ENCODE measurements at regions not wholly inside any gene's neighbourhood (a gene's known extent, or its start where the extent isn't known, plus 50 kb on each side); places are given as distances from the start of the nearest gene placed in this dataset.

DNA sequence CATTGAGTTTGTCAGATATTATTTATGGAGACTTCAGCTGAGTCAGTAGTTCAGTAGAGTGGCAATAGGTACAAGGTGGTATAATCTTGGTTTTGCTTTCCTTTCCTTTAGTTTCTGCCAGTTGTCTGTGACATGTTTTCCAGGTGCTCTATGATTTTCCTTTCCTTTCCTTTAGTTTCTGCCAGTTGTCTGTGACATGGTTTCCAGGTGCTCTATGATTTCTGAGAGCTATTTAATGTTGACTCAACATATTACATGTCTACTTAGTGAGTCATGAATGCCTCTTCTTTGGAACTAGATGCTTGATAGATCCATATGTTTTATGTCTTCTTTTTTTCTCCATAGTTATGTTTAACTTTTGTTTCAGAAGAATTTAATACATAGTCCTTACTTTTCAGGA is 186.4 kb upstream of the DEFB112 start:
- no peak for DNase-seq

DNA sequence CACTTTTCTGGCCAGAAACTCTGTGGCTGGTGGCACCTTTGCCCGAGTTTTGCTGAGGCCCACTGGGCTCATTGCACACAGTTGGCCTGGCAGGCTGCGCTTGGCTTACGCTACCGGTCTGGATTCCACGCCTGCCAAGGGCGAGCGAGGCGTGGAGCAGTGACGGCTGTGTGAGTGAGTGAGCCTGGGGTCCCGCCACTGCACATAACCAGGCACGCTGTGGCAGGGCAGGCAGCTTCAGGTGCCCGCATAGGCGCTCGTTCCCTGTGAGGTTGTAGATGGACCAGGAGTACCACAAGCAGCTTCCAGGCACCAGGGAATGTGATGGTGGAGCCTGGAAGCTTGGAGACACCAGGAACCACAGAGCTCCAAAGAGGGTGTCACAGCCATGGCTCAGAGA is 190.1 kb upstream of the DEFB112 start:
- no peak for DNase-seq

- no peak for DNase-seq
These were observed 191.3 kb upstream of the DEFB112 start for GRCh38 chr6:50240986-50241385.

- DNase-seq, result no peak
These were observed 199.8 kb upstream of the DEFB112 start for GRCh38 chr6:50249493-50249892.

GRCh38 chr6:50257322-50257721 is 207.6 kb upstream of the DEFB112 start:
- DNase-seq, result no peak

DNA sequence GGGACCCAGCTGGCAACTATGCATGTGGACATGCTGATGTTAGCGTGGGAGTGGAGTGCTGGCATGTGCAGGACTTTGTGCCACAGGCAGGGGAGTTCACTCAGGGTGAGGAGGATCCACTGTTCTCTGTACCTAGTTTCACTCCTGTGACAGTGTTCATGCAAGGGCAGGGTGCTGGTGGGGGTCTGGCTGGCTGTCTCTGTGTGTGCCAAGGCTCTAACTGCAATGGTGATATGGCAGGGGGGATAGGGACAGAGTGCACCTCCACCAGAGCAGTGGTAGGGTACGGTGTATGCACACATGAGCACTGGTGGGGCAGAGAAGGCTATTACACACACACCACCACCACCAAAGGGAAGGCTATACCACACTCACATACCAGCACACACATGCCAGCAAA is 210.2 kb upstream of the DEFB112 start:
- no peak for DNase-seq

DNA sequence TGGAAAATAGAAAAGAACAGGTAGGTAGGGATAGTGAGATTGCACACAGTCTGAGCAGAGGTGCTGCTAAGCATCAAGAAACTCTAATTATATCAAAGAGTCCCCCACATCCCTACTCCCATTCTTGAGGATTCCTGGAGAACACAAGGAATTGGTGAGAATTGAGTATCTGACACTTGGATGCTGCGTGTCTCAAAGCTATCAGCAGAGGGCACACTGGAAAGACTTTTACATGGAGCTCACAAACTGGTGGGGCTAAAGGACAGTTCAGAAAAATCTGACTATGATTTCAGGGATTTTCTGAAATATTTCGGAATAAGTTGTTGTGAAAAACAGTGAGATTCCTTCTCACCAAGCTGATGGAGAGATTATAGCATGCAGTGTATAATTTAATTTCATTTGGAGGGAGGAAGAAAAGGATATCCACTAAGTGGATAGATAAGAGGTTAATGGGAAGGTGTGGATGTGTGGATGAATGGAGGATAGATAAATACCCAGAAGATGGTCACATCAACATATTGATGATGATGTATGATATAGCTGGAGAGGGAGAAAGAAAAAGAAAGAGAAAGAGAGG is 215.4 kb upstream of the DEFB112 start:
- DNase-seq, result no peak

DNA sequence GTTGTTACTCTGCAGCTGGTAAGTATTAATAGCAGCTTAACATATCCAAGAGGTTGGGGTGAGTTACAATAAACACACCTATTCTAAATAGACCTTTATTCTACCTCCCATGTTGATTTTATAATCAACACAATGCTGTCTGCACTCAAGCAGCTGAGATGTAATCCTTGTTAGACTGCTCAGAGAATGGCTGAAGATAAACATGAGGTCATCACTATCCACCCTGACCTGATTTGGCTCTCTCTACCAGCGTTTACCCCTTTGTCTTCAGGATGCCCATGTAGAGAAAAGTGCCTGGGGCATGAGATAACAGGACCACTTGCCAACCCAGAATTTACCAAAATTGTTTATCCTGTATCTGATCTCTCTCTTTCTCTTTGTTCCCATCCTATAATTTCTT is 220.7 kb upstream of the DEFB112 start:
- no peak for DNase-seq

DNA sequence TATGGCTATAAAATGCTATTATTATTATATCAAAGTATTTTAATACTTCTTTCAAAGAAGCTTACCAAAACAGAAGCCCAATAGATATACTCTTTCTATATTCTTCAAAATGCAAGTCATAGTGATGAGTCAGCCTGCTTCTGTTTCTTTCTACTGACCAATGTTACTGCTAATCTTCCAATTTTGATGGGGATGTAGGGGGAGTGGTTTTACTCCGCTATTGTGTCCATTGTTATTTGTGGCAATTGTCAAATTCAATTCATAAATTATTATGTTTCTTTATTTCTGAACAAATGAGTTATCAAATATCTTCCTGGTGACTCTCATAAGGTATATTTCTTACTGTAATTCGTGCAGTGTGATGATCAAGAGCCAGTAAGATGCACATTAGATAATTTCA is 221.5 kb upstream of the DEFB112 start:
- DNase-seq, result no peak

DNA sequence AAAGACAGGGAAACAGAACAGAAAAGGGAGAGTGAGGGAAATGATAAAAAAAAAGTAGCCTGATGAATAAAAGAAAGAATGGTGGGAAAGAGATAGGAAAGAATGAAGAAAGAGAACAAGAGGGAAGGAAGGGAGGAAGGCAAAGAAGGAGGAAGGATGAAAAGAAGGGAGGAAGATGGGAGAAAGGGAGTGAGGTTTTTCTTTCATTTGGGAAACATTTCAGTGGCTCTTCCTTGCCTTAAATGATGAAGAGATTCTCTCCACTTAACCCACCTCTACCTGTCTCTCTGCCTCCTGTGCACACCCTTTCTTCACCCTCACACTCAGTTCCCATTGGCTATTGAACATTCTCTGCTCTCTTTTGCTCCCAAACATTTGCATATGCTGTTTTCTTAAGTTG is 222.1 kb upstream of the DEFB112 start:
- no peak for DNase-seq

- DNase-seq, result no peak
These were observed 222.9 kb upstream of the DEFB112 start for GRCh38 chr6:50272611-50273010.

DNA sequence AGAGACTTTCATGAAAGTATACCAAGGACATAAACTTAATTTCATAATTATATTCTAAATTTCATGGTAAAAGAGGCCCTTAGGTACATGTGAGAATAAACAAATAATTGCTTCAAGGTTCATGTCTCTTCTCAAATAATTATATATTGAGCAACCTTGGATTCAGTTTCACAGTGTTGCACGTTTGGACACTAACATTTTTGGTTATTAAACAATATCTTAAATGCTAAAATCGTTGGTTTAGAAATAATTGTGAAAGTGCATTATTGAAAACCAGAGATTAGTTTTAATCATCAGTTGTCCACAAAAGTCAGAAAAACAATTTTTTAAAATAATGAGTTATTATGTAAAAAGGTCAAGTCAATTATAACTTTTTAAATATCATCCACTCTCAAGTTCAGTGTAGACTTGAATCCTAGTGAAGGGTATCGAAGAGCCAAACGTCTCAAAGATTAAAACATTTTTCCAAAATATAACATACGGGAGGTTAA is 227.1 kb upstream of the DEFB112 start:
- no peak for DNase-seq

- DNase-seq, result no peak
These were observed 228.0 kb upstream of the DEFB112 start for GRCh38 chr6:50277774-50278173.

GRCh38 chr6:50278663-50279062 is 228.9 kb upstream of the DEFB112 start:
- DNase-seq, result no peak

GRCh38 chr6:50285735-50286134 is 236.0 kb upstream of the DEFB112 start:
- no peak for DNase-seq

GRCh38 chr6:50288241-50288640 is 238.5 kb upstream of the DEFB112 start:
- no peak for DNase-seq

GRCh38 chr6:50288881-50289280 is 239.2 kb upstream of the DEFB112 start:
- DNase-seq, result no peak

GRCh38 chr6:50289366-50289765 is 239.6 kb upstream of the DEFB112 start:
- no peak for DNase-seq

DNA sequence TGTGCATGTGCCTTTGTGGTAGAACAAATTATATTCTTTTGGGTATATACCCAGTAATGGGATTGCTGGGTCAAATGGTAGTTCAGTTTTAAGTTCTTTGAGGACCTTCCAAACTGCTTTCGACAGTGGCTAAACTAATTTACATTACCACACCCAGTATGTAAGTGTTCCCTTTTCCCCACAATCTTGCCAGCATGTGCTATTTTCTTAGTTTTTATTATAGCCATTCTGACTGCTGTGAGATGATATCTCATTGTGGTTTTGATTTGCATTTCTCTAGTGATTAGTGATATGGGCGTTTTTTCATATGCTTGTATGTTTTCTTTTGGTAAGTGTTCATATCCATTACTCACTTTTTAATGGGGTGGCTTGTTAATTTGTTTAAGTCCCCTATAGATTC is 251.6 kb upstream of the DEFB112 start:
- DNase-seq, result no peak

GRCh38 chr6:50305660-50306059 is 255.9 kb upstream of the DEFB112 start:
- DNase-seq, result no peak

DNA sequence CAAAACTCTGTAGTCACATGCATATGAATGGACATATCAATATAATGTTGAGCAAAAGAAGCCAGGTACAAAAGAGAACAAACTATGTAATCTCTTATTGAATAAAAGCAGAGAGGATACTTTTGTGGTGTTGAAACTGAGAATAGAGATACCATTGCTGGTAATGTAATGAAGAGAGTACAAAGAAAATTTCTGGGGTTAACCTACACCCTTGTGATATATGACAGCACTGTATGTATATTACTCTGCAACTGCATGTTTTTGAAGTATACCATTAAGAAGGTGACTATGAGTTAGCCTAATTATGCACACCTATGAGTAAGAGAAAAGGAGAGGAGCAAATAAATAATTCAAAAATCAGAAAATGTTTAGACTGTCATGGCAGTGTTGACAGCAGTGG is 268.8 kb upstream of the DEFB112 start:
- no peak for DNase-seq

- DNase-seq, result no peak
These were observed 280.6 kb upstream of the DEFB112 start for GRCh38 chr6:50330347-50330746.

DNA sequence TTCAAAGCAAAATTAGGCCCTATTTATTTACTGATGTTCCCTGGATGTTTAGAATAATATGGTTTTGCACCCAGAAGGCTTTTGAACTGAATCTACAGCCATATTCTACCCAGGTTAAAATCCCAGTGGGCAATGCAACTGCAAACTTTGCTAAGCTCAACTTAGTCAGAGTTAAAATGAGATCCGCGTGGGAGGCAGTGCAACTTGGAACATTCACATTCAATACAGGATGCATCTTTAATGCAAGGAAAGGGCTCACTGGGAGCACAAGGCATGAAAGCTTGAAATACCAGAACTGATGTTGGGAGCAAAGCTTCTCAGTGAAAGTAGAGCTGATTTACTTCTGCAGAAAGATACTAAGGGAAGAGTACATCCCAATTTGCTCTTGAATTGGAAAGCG is 281.2 kb upstream of the DEFB112 start:
- DNase-seq, result no peak

DNA sequence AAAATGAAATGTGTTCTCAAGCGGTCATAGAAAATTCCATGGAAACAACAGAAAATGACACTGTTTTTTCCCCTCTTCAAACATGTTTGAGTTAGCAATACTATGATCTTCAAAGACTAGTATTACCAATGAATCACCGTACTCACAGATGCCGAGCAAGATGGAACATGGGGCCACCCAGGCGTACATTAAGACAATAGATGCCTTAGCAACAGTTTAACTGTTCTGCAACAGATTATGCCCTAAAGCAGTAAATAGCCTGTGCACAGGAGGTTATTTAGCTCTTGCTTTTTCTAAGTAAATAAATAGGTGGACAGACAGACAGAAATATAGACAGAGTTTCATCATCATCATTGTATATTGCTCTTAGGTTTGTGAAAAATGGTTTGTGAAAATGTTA is 284.0 kb upstream of the DEFB112 start:
- no peak for DNase-seq

GRCh38 chr6:50337532-50338122 is 287.9 kb upstream of the DEFB112 start:
- DNase-seq, result no peak
